ENCODE measurements at regions not wholly inside any gene's neighbourhood (a gene's known extent, or its start where the extent isn't known, plus 50 kb on each side); places are given as distances from the start of the nearest gene placed in this dataset.

GRCh38 chr6:93048381-93048780 is 371.0 kb downstream of the EPHA7 start:
- H3K36me3 ChIP-seq: no peaks in the 10 kb centered on the region
- no peaks in the 10 kb centered on the region for H3K4me1 ChIP-seq
- no peaks in the 10 kb centered on the region for H3K27me3 ChIP-seq
- H3K27ac ChIP-seq: no peak overlapping the region
- no peaks in the 10 kb centered on the region for H3K9me3 ChIP-seq
- intact Hi-C loops (cut with DNase I; ENCODE audit: low total_unique reads): no loop called here
- H3K4me3 ChIP-seq: no peak overlapping the region
- DNase-seq: no peak
- TF ChIP-seq CTCF (IDR thresholded peaks at IDR 0.05): no peak

DNA sequence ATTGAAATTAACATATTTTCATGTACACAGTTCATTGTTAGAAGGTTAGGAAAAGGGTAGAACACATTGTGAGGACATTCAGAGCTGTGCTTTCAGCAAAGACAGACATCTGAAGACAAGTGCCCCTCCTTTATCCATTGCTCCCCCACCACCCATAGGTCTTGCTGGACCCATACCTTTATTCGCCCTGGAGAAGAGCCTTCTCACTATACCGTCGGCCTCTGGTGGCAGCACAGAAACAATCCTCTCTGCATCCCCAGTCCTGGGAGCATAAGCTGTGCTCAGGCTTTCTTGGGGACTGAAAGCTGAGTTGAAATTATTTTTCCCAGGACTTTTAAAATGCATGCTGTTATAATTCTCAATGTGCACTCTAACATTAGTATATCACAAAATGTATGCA is 372.3 kb downstream of the EPHA7 start:
- TF ChIP-seq CTCF (IDR thresholded peaks at IDR 0.05): no peak
- no peaks in the 10 kb centered on the region for H3K4me1 ChIP-seq
- no peaks in the 10 kb centered on the region for H3K27me3 ChIP-seq
- intact Hi-C loops (cut with DNase I; ENCODE audit: low total_unique reads): no loop called here
- no peak overlapping the region for H3K4me3 ChIP-seq
- no peak for DNase-seq
- H3K9me3 ChIP-seq: no peaks in the 10 kb centered on the region
- H3K36me3 ChIP-seq: no peaks in the 10 kb centered on the region
- no peak overlapping the region for H3K27ac ChIP-seq

DNA sequence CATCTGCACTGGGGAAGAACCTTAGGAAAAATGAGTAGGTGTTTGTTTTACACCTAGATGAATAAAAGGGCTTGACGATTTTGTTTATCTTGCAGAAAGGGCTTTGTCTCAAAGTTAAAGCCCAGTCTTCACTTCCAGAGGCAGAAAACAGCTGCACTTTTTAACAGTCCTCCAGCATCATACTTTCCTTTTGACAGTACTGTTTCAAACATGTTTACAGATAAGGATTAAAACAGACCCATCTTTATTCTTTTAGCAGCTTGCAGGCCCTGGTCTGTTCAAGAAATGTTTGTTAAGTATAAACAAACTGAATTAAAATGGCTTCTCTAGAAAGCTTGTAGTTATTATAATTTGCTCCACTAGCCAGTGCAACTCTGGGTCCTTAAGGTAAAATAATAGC is 374.2 kb downstream of the EPHA7 start:
- H3K27me3 ChIP-seq: no peaks in the 10 kb centered on the region
- no peaks in the 10 kb centered on the region for H3K9me3 ChIP-seq
- intact Hi-C loops (cut with DNase I; ENCODE audit: low total_unique reads): no loop called here
- DNase-seq: no peak
- no peak overlapping the region for H3K27ac ChIP-seq
- H3K36me3 ChIP-seq: no peaks in the 10 kb centered on the region
- no peaks in the 10 kb centered on the region for H3K4me1 ChIP-seq
- no peak overlapping the region for H3K4me3 ChIP-seq
- TF ChIP-seq CTCF (IDR thresholded peaks at IDR 0.05): no peak

GRCh38 chr6:93040375-93040774 is 379.0 kb downstream of the EPHA7 start:
- Histone ChIP-seq H3K27me3 (no peaks in the 10 kb centered on the region), H3K36me3 (no peaks in the 10 kb centered on the region), H3K27ac (no peak overlapping the region), H3K4me3 (no peak overlapping the region), H3K9me3 (peaks cover 4 to 15% (median 11%) of the 10 kb centered on the region in 3 donors), H3K4me1 (no peaks in the 10 kb centered on the region)
- intact Hi-C loops (cut with DNase I; ENCODE audit: low total_unique reads): no loop called here
- no peak for TF ChIP-seq CTCF (IDR thresholded peaks at IDR 0.05)
- DNase-seq: no peak

DNA sequence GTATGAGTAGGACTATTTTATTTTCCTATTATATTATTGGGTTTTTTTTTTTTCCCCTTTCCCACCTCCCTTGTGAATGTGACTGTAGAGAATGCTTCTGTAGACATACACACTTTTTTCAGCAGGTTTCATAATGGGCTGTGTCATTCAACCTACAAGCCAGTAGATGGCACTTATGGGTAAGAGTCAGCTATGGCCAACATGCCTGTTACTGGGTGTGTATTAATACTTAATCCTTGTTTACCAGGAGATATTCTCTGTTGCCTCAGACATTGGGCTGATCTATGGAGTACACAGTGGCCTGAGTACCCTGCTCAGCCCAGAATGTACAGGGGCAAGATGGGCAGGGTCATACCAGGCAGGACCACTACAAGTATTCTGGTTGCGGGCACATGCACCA is 382.5 kb downstream of the EPHA7 start:
- Histone ChIP-seq H3K36me3 (no peaks in the 10 kb centered on the region), H3K4me1 (no peaks in the 10 kb centered on the region), H3K4me3 (no peak overlapping the region), H3K27me3 (no peaks in the 10 kb centered on the region), H3K9me3 (peaks cover 4 to 15% (median 11%) of the 10 kb centered on the region in 3 donors), H3K27ac (no peak overlapping the region)
- DNase-seq: no peak
- intact Hi-C loops (cut with DNase I; ENCODE audit: low total_unique reads): no loop called here
- no peak for TF ChIP-seq CTCF (IDR thresholded peaks at IDR 0.05)

DNA sequence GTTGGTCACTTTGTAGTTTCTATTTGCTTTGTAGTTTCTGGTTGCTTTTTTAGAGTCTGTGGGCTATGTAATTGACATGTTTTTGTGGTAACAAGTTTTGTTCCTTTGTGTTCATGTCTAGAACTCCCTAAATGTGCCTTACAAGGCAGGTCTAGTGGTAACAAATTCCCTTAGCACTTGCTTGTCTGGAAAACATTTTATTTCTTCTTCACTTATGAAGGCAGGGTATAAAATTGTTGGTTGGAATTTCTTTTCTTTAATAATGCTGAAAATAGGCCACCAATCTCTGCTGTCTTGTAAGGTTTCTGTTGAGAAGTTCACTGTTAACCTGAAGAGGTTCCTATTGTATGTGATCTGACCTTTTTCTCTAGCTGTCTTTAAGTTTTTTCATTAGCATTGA is 383.6 kb downstream of the EPHA7 start:
- no peak for DNase-seq
- no peak for TF ChIP-seq CTCF (IDR thresholded peaks at IDR 0.05)

More for the DNA sequence above, 383.6 kb downstream of the EPHA7 start:
- no peak overlapping the region for H3K4me3 ChIP-seq
- peaks cover 4 to 15% (median 11%) of the 10 kb centered on the region in 3 donors for H3K9me3 ChIP-seq
- no peaks in the 10 kb centered on the region for H3K4me1 ChIP-seq
- H3K36me3 ChIP-seq: no peaks in the 10 kb centered on the region
- H3K27me3 ChIP-seq: no peaks in the 10 kb centered on the region
- no peak overlapping the region for H3K27ac ChIP-seq
- intact Hi-C loops (cut with DNase I; ENCODE audit: low total_unique reads): no loop called here
